Vagina (tissue), 2 donors: ENCODE measurements at regions not wholly inside any gene's neighbourhood (a gene's known extent, or its start where the extent isn't known, plus 50 kb on each side); places are given as distances from the start of the nearest gene placed in this dataset.

Source experiments
- POLR2A ChIP-seq, 2 donors: fragments of 450-650 bp; IDR thresholded peaks; one replicate each; pipeline ENCODE4 v1.6.1; 2017; ENCODE audit warnings: antibody characterized with exemption in 2 of 2, mild to moderate bottlenecking in 2 of 2, moderate library complexity in 2 of 2
- TF ChIP-seq, protein P1 (sequence below), 3 experiments: fragments of 450-650 bp in 2 of 3; fragments of 200-600 bp in 1 of 3; sonication (generic) in 1 of 3; IDR thresholded peaks; one replicate each; pipeline ENCODE4 v1.5.1; 2017 to 2019; ENCODE audit warnings: antibody characterized with exemption in 3 of 3, mild to moderate bottlenecking in 2 of 3, moderate library complexity in 2 of 3

- no peak for TF ChIP-seq POLR2A (IDR thresholded peaks at IDR 0.05)
- TF ChIP-seq, protein P1, sequence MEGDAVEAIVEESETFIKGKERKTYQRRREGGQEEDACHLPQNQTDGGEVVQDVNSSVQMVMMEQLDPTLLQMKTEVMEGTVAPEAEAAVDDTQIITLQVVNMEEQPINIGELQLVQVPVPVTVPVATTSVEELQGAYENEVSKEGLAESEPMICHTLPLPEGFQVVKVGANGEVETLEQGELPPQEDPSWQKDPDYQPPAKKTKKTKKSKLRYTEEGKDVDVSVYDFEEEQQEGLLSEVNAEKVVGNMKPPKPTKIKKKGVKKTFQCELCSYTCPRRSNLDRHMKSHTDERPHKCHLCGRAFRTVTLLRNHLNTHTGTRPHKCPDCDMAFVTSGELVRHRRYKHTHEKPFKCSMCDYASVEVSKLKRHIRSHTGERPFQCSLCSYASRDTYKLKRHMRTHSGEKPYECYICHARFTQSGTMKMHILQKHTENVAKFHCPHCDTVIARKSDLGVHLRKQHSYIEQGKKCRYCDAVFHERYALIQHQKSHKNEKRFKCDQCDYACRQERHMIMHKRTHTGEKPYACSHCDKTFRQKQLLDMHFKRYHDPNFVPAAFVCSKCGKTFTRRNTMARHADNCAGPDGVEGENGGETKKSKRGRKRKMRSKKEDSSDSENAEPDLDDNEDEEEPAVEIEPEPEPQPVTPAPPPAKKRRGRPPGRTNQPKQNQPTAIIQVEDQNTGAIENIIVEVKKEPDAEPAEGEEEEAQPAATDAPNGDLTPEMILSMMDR (IDR thresholded peaks at IDR 0.05) = no peak
Measured at GRCh38 chr4:1558205-1558604, 125.9 kb downstream of the FAM53A start.
